ENCODE measurements at regions not wholly inside any gene's neighbourhood (a gene's known extent, or its start where the extent isn't known, plus 50 kb on each side); places are given as distances from the start of the nearest gene placed in this dataset.

DNA sequence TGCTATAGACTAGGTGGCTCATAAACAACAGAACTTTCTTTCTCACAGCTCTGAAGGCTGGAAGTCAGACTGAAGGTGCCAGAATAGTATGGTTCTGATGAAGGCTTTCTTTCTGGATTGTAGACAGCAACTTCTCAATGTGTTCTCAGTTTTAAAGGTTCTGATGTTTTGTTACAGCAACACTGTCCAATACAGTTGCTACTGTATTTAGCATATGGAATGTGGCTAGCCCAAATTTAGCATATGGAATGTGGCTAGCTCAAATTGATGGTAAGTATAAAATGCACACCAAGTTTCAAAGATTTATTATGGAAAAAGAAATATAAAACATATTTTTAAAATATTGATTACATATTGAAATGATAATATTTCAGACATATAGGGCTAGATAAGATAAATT is 145.3 kb downstream of the MBL2 start:
- H3K4me1 ChIP-seq (ENCODE audit: low read length), result no peaks in the 10 kb centered on the region
- H3K9ac ChIP-seq (ENCODE audit: low read length), result no peak overlapping the region
- no peaks in the 10 kb centered on the region for H4K20me1 ChIP-seq (ENCODE audit: insufficient read depth, low read depth, low read length)
- DNase-seq, result no peak
- peaks cover 12% of the 10 kb centered on the region; the same call in 1 of the 2 replicates for H3K9me3 ChIP-seq (ENCODE audit: low read length)
- H3K27me3 ChIP-seq (ENCODE audit: low read length), result no peaks in the 10 kb centered on the region
- no peaks in the 10 kb centered on the region for H3K36me3 ChIP-seq (ENCODE audit: insufficient read depth, low read length)
- H3K4me2 ChIP-seq (ENCODE audit: low read depth, low read length, poor library complexity, severe bottlenecking), result no peak overlapping the region
- H3K79me2 ChIP-seq (ENCODE audit: low read length), result no peaks in the 10 kb centered on the region
- no peaks in the 10 kb centered on the region for H3K9me2 ChIP-seq (replicated peaks; ENCODE audit: insufficient read depth, low read length)
- H3K4me3 ChIP-seq (ENCODE audit: low read length), result no peak overlapping the region
- no peak overlapping the region for H3K27ac ChIP-seq (ENCODE audit: low read length)
- no peak overlapping the region for H2AFZ ChIP-seq (ENCODE audit: low read length)

- Histone ChIP-seq H3K4me3 (ENCODE audit: low read length) (no peak overlapping the region), H3K4me2 (ENCODE audit: low read depth, low read length, poor library complexity, severe bottlenecking) (no peak overlapping the region), H3K9me2 (replicated peaks; ENCODE audit: insufficient read depth, low read length) (no peaks in the 10 kb centered on the region), H3K27me3 (ENCODE audit: low read length) (no peaks in the 10 kb centered on the region), H3K9ac (ENCODE audit: low read length) (no peak overlapping the region), H3K27ac (ENCODE audit: low read length) (no peak overlapping the region), H2AFZ (ENCODE audit: low read length) (no peak overlapping the region), H3K9me3 (ENCODE audit: low read length) (peaks cover 9% of the 10 kb centered on the region; the same call in 1 of the 2 replicates), H4K20me1 (ENCODE audit: insufficient read depth, low read depth, low read length) (no peaks in the 10 kb centered on the region), H3K79me2 (ENCODE audit: low read length) (no peaks in the 10 kb centered on the region), H3K36me3 (ENCODE audit: insufficient read depth, low read length) (no peaks in the 10 kb centered on the region), H3K4me1 (ENCODE audit: low read length) (no peaks in the 10 kb centered on the region)
- DNase-seq, result no peak
Observed at GRCh38 chr10:52631146-52631545, 141.4 kb downstream of the MBL2 start.

DNA sequence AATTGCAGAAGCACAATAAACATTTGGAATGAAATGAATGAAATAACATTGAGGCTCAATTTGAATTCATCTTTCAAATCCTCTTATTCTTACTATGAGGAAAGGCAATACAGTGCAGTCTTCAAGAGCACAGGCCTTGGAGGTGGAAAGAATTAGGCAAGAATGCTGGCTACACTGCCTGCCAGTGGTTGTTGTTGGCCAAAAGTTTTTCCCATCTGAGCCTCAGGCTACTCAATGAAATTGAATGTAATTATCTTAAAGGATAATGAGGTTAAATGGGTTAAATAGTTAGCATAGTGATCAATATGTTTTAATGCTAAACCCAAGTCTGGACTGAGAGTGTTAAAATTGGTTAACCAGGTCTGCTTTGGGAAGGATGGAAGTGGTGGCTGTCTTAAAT is 140.9 kb downstream of the MBL2 start:
- Histone ChIP-seq H3K27me3 (ENCODE audit: low read length) (no peaks in the 10 kb centered on the region), H3K4me1 (ENCODE audit: low read length) (no peaks in the 10 kb centered on the region), H3K27ac (ENCODE audit: low read length) (no peak overlapping the region), H4K20me1 (ENCODE audit: insufficient read depth, low read depth, low read length) (no peaks in the 10 kb centered on the region), H3K36me3 (ENCODE audit: insufficient read depth, low read length) (no peaks in the 10 kb centered on the region), H3K79me2 (ENCODE audit: low read length) (no peaks in the 10 kb centered on the region), H2AFZ (ENCODE audit: low read length) (no peak overlapping the region), H3K4me3 (ENCODE audit: low read length) (no peak overlapping the region), H3K9ac (ENCODE audit: low read length) (no peak overlapping the region), H3K9me3 (ENCODE audit: low read length) (peaks cover 10% of the 10 kb centered on the region), H3K4me2 (ENCODE audit: low read depth, low read length, poor library complexity, severe bottlenecking) (no peak overlapping the region), H3K9me2 (replicated peaks; ENCODE audit: insufficient read depth, low read length) (no peaks in the 10 kb centered on the region)
- DNase-seq, result no peak

- Histone ChIP-seq H3K9ac (ENCODE audit: low read length) (no peak overlapping the region), H3K9me3 (ENCODE audit: low read length) (peaks cover 11% of the 10 kb centered on the region)
Observed at GRCh38 chr10:52632591-52632990, 140.0 kb downstream of the MBL2 start.

GRCh38 chr10:52633266-52633665 is 139.3 kb downstream of the MBL2 start:
- Histone ChIP-seq H3K4me1 (ENCODE audit: low read length) (no peaks in the 10 kb centered on the region), H3K9me2 (replicated peaks; ENCODE audit: insufficient read depth, low read length) (no peaks in the 10 kb centered on the region), H3K9ac (ENCODE audit: low read length) (no peak overlapping the region), H3K27me3 (ENCODE audit: low read length) (no peaks in the 10 kb centered on the region), H3K79me2 (ENCODE audit: low read length) (no peaks in the 10 kb centered on the region), H3K27ac (ENCODE audit: low read length) (no peak overlapping the region), H3K36me3 (ENCODE audit: insufficient read depth, low read length) (no peaks in the 10 kb centered on the region), H3K9me3 (ENCODE audit: low read length) (peaks cover 6% of the 10 kb centered on the region; the same call in 1 of the 2 replicates), H2AFZ (ENCODE audit: low read length) (no peak overlapping the region), H3K4me3 (ENCODE audit: low read length) (no peak overlapping the region), H3K4me2 (ENCODE audit: low read depth, low read length, poor library complexity, severe bottlenecking) (no peak overlapping the region), H4K20me1 (ENCODE audit: insufficient read depth, low read depth, low read length) (no peaks in the 10 kb centered on the region)
- DNase-seq, result no peak

More at GRCh38 chr10:52632591-52632990, 140.0 kb downstream of the MBL2 start:
- Histone ChIP-seq H3K4me1 (ENCODE audit: low read length) (no peaks in the 10 kb centered on the region), H3K4me3 (ENCODE audit: low read length) (no peak overlapping the region), H3K27me3 (ENCODE audit: low read length) (no peaks in the 10 kb centered on the region), H3K4me2 (ENCODE audit: low read depth, low read length, poor library complexity, severe bottlenecking) (no peak overlapping the region), H3K36me3 (ENCODE audit: insufficient read depth, low read length) (no peaks in the 10 kb centered on the region), H3K79me2 (ENCODE audit: low read length) (no peaks in the 10 kb centered on the region), H4K20me1 (ENCODE audit: insufficient read depth, low read depth, low read length) (no peaks in the 10 kb centered on the region), H2AFZ (ENCODE audit: low read length) (no peak overlapping the region), H3K27ac (ENCODE audit: low read length) (no peak overlapping the region), H3K9me2 (replicated peaks; ENCODE audit: insufficient read depth, low read length) (no peaks in the 10 kb centered on the region)
- DNase-seq, result no peak

- Histone ChIP-seq H3K36me3 (ENCODE audit: insufficient read depth, low read length) (no peaks in the 10 kb centered on the region), H3K9me2 (replicated peaks; ENCODE audit: insufficient read depth, low read length) (no peaks in the 10 kb centered on the region), H3K79me2 (ENCODE audit: low read length) (no peaks in the 10 kb centered on the region), H3K9me3 (ENCODE audit: low read length) (peaks cover 8% of the 10 kb centered on the region), H3K27ac (ENCODE audit: low read length) (no peak overlapping the region), H4K20me1 (ENCODE audit: insufficient read depth, low read depth, low read length) (no peaks in the 10 kb centered on the region), H3K9ac (ENCODE audit: low read length) (no peak overlapping the region), H3K4me1 (ENCODE audit: low read length) (no peaks in the 10 kb centered on the region), H3K27me3 (ENCODE audit: low read length) (no peaks in the 10 kb centered on the region), H3K4me2 (ENCODE audit: low read depth, low read length, poor library complexity, severe bottlenecking) (no peak overlapping the region), H3K4me3 (ENCODE audit: low read length) (no peak overlapping the region), H2AFZ (ENCODE audit: low read length) (no peak overlapping the region)
- DNase-seq, result no peak
Observed at GRCh38 chr10:52635651-52636050, 136.9 kb downstream of the MBL2 start.

DNA sequence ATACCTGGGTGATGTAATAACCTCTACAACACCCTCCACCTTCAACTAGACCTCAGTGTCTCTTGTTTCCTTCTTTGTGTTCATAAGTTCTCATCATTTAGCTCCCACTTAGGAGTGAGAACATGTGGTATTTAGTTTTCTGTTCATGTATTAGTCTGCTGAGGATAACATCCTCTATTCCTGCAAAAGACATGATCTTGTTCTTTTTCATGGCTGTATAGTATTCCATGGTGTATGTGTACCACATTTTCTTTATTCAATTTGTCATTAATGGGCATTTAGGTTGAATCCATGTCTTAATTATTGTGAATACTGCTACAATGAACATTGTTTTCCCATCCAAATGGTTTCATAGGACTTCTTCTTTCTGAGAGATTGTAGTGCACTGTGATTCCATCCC is 135.7 kb downstream of the MBL2 start:
- no peaks in the 10 kb centered on the region for H4K20me1 ChIP-seq (ENCODE audit: insufficient read depth, low read depth, low read length)
- H3K4me1 ChIP-seq (ENCODE audit: low read length), result no peaks in the 10 kb centered on the region
- no peak overlapping the region for H3K9ac ChIP-seq (ENCODE audit: low read length)
- H3K36me3 ChIP-seq (ENCODE audit: insufficient read depth, low read length), result no peaks in the 10 kb centered on the region
- H3K4me3 ChIP-seq (ENCODE audit: low read length), result no peak overlapping the region
- no peak overlapping the region for H3K27ac ChIP-seq (ENCODE audit: low read length)
- H3K27me3 ChIP-seq (ENCODE audit: low read length), result no peaks in the 10 kb centered on the region
- peaks cover 8% of the 10 kb centered on the region for H3K9me3 ChIP-seq (ENCODE audit: low read length)
- DNase-seq, result no peak
- no peak overlapping the region for H3K4me2 ChIP-seq (ENCODE audit: low read depth, low read length, poor library complexity, severe bottlenecking)
- H2AFZ ChIP-seq (ENCODE audit: low read length), result no peak overlapping the region
- H3K9me2 ChIP-seq (replicated peaks; ENCODE audit: insufficient read depth, low read length), result no peaks in the 10 kb centered on the region
- H3K79me2 ChIP-seq (ENCODE audit: low read length), result no peaks in the 10 kb centered on the region

DNA sequence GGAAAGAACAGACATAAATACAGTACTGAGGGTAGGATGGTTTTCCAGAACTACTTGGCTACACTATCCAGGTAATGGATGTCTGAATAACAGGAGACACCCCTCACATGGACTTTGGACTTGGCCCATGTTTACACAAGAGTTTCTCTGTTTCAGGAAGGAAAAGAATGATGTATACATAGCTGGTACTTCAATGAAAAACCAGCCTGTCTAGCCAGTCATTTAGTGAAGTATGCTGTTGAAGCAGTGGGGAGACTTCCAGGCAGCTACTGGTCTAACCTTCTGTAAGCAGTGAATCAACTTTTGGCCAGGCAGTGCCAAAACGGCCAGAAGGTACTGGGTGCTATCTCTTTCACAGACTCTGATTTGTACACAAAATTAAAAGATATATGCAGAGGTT is 135.0 kb downstream of the MBL2 start:
- H2AFZ ChIP-seq (ENCODE audit: low read length), result no peak overlapping the region
- H3K36me3 ChIP-seq (ENCODE audit: insufficient read depth, low read length), result no peaks in the 10 kb centered on the region
- no peak overlapping the region for H3K4me2 ChIP-seq (ENCODE audit: low read depth, low read length, poor library complexity, severe bottlenecking)
- H3K27me3 ChIP-seq (ENCODE audit: low read length), result no peaks in the 10 kb centered on the region
- H3K9ac ChIP-seq (ENCODE audit: low read length), result no peak overlapping the region
- no peaks in the 10 kb centered on the region for H3K4me1 ChIP-seq (ENCODE audit: low read length)
- no peaks in the 10 kb centered on the region for H4K20me1 ChIP-seq (ENCODE audit: insufficient read depth, low read depth, low read length)
- no peaks in the 10 kb centered on the region for H3K79me2 ChIP-seq (ENCODE audit: low read length)
- DNase-seq, result no peak
- H3K4me3 ChIP-seq (ENCODE audit: low read length), result no peak overlapping the region
- no peak overlapping the region for H3K27ac ChIP-seq (ENCODE audit: low read length)
- H3K9me3 ChIP-seq (ENCODE audit: low read length), result peaks cover 8% of the 10 kb centered on the region
- no peaks in the 10 kb centered on the region for H3K9me2 ChIP-seq (replicated peaks; ENCODE audit: insufficient read depth, low read length)

DNA sequence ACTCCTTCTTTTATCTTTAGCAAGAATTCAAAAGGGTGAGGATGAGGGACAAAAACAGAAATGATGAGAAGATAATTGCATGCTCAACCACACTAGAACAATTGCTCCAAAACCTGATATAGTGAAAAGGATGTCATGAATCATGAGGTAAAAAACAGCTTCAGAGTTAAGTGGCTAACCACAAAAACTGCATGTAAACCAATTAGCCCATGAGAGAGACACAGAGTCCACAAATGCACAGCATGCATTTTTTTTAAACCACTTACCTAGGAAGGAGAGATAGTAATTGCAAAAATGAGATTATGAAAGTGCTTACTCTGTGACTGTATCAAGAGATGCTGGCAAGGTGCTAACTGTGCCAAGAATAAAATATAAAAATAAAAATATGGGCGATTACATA is 132.9 kb downstream of the MBL2 start:
- H3K27ac ChIP-seq (ENCODE audit: low read length), result no peak overlapping the region
- no peak overlapping the region for H3K4me2 ChIP-seq (ENCODE audit: low read depth, low read length, poor library complexity, severe bottlenecking)
- no peaks in the 10 kb centered on the region for H3K9me2 ChIP-seq (replicated peaks; ENCODE audit: insufficient read depth, low read length)
- no peaks in the 10 kb centered on the region for H3K4me1 ChIP-seq (ENCODE audit: low read length)
- DNase-seq, result no peak
- no peaks in the 10 kb centered on the region for H3K79me2 ChIP-seq (ENCODE audit: low read length)
- no peak overlapping the region for H3K4me3 ChIP-seq (ENCODE audit: low read length)
- H3K9ac ChIP-seq (ENCODE audit: low read length), result no peak overlapping the region
- H3K36me3 ChIP-seq (ENCODE audit: insufficient read depth, low read length), result no peaks in the 10 kb centered on the region
- H2AFZ ChIP-seq (ENCODE audit: low read length), result no peak overlapping the region
- no peaks in the 10 kb centered on the region for H4K20me1 ChIP-seq (ENCODE audit: insufficient read depth, low read depth, low read length)
- no peaks in the 10 kb centered on the region for H3K27me3 ChIP-seq (ENCODE audit: low read length)
- peaks cover 8% of the 10 kb centered on the region for H3K9me3 ChIP-seq (ENCODE audit: low read length)
